GM10248 (cell line): ENCODE measurements at regions not wholly inside any gene's neighbourhood (a gene's known extent, or its start where the extent isn't known, plus 50 kb on each side); places are given as distances from the start of the nearest gene placed in this dataset.

ENCODE experiments used
- CTCF ChIA-PET: fragments of 300-600 bp; sonication (Branson Sonifier 250); formaldehyde crosslinking; extraction: SDS; loops from one replicate; lab custom pipeline; 2021; ENCODE audit warnings: antibody characterized with exemption; lab: Yijun Ruan, JAX
- POLR2A ChIA-PET: fragments of 350-650 bp; sonication (Branson Sonifier 250); formaldehyde crosslinking; extraction: SDS; loops from one replicate; lab custom pipeline; 2020; ENCODE audit warnings: antibody characterized with exemption; lab: Yijun Ruan, JAX
- DNase-seq: peaks from one replicate; pipeline ENCODE4 v3.0.0; 2012; ENCODE audit errors: extremely low spot score
- TF ChIP-seq, protein P1 (sequence below): IDR thresholded peaks from 2 replicates; pipeline ENCODE4 v1.5.1; 2012; ENCODE audit warnings: mild to moderate bottlenecking, low read depth; ENCODE audit errors: extremely low read depth, missing control alignments, control extremely low read depth

DNA sequence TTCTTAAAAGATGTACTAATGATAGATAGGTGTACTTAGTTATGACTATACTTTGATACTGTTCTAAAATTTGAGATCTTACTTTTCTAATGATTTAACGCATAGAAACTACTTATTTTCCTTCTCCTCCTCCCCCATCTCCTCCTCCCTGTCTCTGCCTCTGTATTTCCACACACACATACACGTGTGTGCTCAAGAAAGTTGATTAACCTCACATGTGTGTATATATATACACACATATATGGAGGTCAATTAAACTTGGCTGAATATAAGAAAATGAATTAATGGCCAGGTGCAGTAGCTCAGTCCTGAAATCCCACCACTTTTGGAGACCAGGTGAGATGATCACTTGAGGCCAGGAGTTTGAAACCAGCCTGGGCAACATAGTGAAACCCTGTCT, 362.7 kb upstream of the SYT1 start:
- ChIA-PET POLR2A (no interaction called here), CTCF (no interaction called here)
- TF ChIP-seq, protein P1, sequence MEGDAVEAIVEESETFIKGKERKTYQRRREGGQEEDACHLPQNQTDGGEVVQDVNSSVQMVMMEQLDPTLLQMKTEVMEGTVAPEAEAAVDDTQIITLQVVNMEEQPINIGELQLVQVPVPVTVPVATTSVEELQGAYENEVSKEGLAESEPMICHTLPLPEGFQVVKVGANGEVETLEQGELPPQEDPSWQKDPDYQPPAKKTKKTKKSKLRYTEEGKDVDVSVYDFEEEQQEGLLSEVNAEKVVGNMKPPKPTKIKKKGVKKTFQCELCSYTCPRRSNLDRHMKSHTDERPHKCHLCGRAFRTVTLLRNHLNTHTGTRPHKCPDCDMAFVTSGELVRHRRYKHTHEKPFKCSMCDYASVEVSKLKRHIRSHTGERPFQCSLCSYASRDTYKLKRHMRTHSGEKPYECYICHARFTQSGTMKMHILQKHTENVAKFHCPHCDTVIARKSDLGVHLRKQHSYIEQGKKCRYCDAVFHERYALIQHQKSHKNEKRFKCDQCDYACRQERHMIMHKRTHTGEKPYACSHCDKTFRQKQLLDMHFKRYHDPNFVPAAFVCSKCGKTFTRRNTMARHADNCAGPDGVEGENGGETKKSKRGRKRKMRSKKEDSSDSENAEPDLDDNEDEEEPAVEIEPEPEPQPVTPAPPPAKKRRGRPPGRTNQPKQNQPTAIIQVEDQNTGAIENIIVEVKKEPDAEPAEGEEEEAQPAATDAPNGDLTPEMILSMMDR: no peak
- DNase-seq: no peak

DNA sequence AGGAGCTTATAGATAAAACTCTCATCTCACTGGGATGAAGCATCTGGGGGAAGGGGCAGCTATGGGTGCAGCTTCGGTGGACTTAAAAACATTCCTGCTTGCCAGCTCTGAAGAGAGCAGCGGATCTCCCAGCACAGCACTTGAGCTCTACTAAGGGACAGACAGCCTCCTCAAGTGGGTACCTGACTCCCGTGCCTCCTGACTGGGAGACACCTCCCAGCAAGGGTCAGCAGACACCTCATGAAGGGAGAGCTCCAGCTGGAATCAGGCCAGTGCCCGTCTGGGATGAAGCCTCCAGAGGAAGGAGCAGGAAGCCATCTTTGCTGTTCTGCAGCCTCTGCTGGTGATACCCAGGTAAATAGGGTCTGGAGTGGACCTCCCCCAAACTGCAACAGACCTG, 345.2 kb upstream of the SYT1 start:
- DNase-seq: no peak
- TF ChIP-seq, protein P1: no peak
- CTCF ChIA-PET: no interaction called here
- POLR2A ChIA-PET: no interaction called here

DNA sequence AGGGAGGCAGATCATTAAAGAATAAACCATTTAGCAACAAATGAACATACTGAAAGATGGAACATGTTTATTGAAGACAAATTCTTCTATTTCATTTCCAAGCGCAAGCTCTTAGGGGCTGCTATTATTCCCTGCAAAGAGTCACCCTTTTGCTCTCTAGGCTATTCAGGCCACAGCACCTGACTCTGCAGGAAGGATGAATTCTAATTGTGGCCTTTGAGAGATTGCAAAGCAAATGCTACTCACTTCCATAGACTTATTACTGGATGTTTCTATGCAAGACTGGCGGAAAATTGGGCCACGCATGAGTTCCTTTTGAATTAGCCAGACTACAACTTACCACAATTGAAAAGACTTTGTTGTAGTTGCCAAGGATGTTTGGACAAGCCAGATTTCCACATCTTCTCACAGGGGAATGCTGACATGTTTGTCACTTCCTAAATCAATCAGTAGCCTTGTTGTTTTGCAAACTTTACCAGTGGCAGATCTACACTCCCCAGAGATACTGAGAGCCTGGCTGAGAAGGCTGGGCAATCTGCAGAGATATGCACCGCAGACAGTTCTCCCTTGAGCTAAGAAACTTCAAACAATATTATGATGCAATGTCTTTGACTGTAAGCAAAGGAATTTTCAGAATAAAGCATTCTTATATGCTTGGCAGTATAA, 334.3 kb upstream of the SYT1 start:
- DNase-seq: no peak
- TF ChIP-seq, protein P1: no peak
- ChIA-PET POLR2A (no interaction called here), CTCF (no interaction called here)

DNA sequence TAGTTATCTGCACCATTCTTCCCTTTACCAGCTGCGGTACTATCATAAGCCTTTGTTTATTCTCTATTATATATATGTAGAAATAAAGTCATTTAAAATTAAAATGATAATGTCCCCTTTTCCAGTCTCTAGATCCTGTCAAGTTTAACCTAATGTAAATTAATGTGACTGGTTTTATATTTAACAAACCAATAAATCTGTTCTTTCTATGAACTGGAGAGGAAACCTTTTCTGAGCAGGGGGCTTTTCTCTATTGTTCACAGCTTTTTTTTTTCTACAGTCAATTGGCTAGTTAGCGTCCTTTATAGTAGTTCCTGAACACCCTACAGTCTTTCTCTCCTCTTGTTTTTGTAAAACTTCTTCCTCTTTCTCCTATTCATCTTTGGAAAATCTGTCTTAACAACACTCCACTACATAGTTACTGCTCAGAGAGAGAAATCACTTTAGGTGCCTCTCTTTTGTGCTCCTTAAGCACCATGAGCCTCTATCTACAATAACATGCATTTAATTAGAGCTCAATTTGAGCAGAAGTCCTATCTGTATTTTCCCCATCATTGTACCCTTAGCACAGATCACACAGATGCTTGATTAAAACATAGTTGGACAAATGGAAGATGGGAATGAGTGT, 332.6 kb upstream of the SYT1 start:
- TF ChIP-seq, protein P1: no peak

DNA sequence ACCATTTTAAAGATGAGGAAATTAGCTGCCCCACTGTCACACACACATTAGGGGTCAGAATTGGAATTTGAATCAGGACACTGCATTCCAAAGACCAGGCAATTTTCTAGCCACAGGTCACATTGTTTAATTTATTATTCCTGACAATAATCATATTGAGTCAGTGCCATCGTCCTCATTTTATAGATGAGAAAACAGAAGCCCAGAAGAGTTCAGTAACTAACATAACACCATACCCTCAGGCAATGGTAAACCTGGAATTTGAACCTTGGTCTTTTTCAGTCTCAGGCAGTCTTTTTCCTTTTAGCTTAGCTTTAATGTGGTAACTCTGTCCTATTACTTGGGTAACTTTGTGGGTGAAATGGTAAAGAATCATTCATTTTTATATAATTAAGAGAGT, 330.3 kb upstream of the SYT1 start:
- no peak for DNase-seq
- CTCF ChIA-PET: no interaction called here
- POLR2A ChIA-PET: no interaction called here
- TF ChIP-seq, protein P1: no peak

More for the DNA sequence above, 332.6 kb upstream of the SYT1 start:
- no peak for DNase-seq
- ChIA-PET CTCF (interaction anchor here (1.2 kb wide), 1 partner anchor 40 kb away, joined by 3 read pairs; no protein-coding TSS in a partner anchor), POLR2A (no interaction called here)

DNA sequence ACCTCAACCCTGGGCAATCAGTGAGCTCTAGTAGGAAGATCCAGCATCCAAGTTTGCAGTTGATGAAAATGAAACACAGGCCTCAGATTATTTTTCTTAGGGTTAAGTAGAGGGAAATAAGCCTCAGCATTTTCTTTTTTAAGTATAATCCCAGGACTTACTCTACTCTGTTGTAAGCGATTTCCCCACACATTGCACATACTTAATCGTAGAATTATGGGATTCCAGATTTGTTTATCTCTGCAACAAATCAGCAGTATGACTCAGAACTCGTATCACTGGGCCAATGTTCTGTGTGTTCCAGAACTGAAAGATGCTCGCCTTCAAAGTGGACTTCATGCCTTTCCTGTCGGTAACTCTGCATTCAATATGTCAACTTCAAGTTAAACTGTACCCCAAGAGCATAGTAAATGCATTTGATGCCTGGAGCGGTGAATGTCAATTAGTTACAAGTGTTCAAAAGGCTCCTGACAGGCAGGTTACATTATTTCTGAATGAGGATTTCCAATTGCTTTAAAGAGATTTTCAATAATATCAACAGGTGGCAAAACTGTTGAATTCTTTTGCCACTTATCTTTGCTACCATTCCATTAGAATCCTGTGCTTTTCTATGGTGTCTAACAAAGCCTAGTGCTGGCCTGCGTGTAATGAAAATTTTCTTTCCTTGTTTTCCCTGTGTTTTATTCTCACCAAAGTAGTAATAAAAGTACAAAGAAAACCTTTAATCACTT, 323.8 kb upstream of the SYT1 start:
- ChIA-PET POLR2A (no interaction called here), CTCF (no interaction called here)
- TF ChIP-seq, protein P1: no peak
- no peak for DNase-seq
